ENCODE measurements at regions not wholly inside any gene's neighbourhood (a gene's known extent, or its start where the extent isn't known, plus 50 kb on each side); places are given as distances from the start of the nearest gene placed in this dataset.

- intact Hi-C loops (cut with DNase I), result no loop called here
- no peaks in the 10 kb centered on the region for H3K4me1 ChIP-seq
- no peak overlapping the region for H3K27ac ChIP-seq
- no peaks in the 10 kb centered on the region for H3K27me3 ChIP-seq
- TF ChIP-seq, protein P1, sequence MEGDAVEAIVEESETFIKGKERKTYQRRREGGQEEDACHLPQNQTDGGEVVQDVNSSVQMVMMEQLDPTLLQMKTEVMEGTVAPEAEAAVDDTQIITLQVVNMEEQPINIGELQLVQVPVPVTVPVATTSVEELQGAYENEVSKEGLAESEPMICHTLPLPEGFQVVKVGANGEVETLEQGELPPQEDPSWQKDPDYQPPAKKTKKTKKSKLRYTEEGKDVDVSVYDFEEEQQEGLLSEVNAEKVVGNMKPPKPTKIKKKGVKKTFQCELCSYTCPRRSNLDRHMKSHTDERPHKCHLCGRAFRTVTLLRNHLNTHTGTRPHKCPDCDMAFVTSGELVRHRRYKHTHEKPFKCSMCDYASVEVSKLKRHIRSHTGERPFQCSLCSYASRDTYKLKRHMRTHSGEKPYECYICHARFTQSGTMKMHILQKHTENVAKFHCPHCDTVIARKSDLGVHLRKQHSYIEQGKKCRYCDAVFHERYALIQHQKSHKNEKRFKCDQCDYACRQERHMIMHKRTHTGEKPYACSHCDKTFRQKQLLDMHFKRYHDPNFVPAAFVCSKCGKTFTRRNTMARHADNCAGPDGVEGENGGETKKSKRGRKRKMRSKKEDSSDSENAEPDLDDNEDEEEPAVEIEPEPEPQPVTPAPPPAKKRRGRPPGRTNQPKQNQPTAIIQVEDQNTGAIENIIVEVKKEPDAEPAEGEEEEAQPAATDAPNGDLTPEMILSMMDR (IDR thresholded peaks at IDR 0.05), result no peak
- TF ChIP-seq POLR2A (IDR thresholded peaks at IDR 0.05), result no peak
- H3K4me3 ChIP-seq, result no peak overlapping the region
- no peak for ATAC-seq
- H3K36me3 ChIP-seq (replicated peaks in 1 of 2; ENCODE audit: insufficient read depth in 1 of 2, low read depth in 2 of 2), result no peaks in the 10 kb centered on the region
- no peak for DNase-seq
- WGBS, 2 donors, result 68 to 76% methylated on average over 11 of the region's 11 CpGs
- H3K9me3 ChIP-seq, result no peaks in the 10 kb centered on the region
Measured at GRCh38 chr5:135713161-135713915, 121.1 kb upstream of the SLC25A48 start.

- TF ChIP-seq, protein P1 (IDR thresholded peaks at IDR 0.05), result no peak
- no peak for TF ChIP-seq POLR2A (IDR thresholded peaks at IDR 0.05)
- Histone ChIP-seq H3K9me3 (no peaks in the 10 kb centered on the region), H3K27ac (no peak overlapping the region), H3K27me3 (no peaks in the 10 kb centered on the region), H3K4me3 (no peak overlapping the region), H3K36me3 (replicated peaks in 1 of 2; ENCODE audit: insufficient read depth in 1 of 2, low read depth in 2 of 2) (no peaks in the 10 kb centered on the region), H3K4me1 (no peaks in the 10 kb centered on the region)
- ATAC-seq (no peak), DNase-seq (no peak)
- intact Hi-C loops (cut with DNase I), result no loop called here
- 55 to 62% methylated on average over 6 of the region's 6 CpGs for WGBS, 2 donors
Measured at GRCh38 chr5:135711911-135712310, 122.6 kb upstream of the SLC25A48 start.

- Histone ChIP-seq H3K36me3 (replicated peaks in 1 of 2; ENCODE audit: insufficient read depth in 1 of 2, low read depth in 2 of 2) (no peaks in the 10 kb centered on the region), H3K9me3 (no peaks in the 10 kb centered on the region), H3K4me3 (no peak overlapping the region), H3K27me3 (no peaks in the 10 kb centered on the region), H3K4me1 (peaks cover 11% of the 10 kb centered on the region), H3K27ac (no peak overlapping the region)
- 61 to 75% methylated on average over 5 of the region's 5 CpGs for WGBS, 2 donors
- ATAC-seq (no peak), DNase-seq (no peak)
- no peak for TF ChIP-seq POLR2A (IDR thresholded peaks at IDR 0.05)
- TF ChIP-seq, protein P1 (IDR thresholded peaks at IDR 0.05), result no peak
- intact Hi-C loops (cut with DNase I), result no loop called here
Measured at GRCh38 chr5:135710045-135710675, 124.3 kb upstream of the SLC25A48 start.

- intact Hi-C loops (cut with DNase I), result no loop called here
- H3K4me1 ChIP-seq, result peaks cover 18% of the 10 kb centered on the region
- H3K9me3 ChIP-seq, result no peaks in the 10 kb centered on the region
- no peak overlapping the region for H3K4me3 ChIP-seq
- H3K36me3 ChIP-seq (replicated peaks in 1 of 2; ENCODE audit: insufficient read depth in 1 of 2, low read depth in 2 of 2), result no peaks in the 10 kb centered on the region
- H3K27me3 ChIP-seq, result no peaks in the 10 kb centered on the region
- no peak overlapping the region for H3K27ac ChIP-seq
- DNase-seq, result no peak
- WGBS, 2 donors, result 75 to 76% methylated on average over 3 of the region's 3 CpGs
- no peak for TF ChIP-seq POLR2A (IDR thresholded peaks at IDR 0.05)
- ATAC-seq, result no peak
Measured at GRCh38 chr5:135709208-135709575, 125.3 kb upstream of the SLC25A48 start.

GRCh38 chr5:135708481-135709207, 125.8 kb upstream of the SLC25A48 start:
- intact Hi-C loops (cut with DNase I), result no loop called here
- Histone ChIP-seq H3K27ac (no peak overlapping the region), H3K36me3 (replicated peaks in 1 of 2; ENCODE audit: insufficient read depth in 1 of 2, low read depth in 2 of 2) (no peaks in the 10 kb centered on the region), H3K4me3 (no peak overlapping the region), H3K4me1 (peaks cover 18% of the 10 kb centered on the region), H3K9me3 (no peaks in the 10 kb centered on the region), H3K27me3 (no peaks in the 10 kb centered on the region)
- WGBS, 2 donors, result 78 to 93% methylated on average over 3 of the region's 3 CpGs
- no peak for TF ChIP-seq POLR2A (IDR thresholded peaks at IDR 0.05)
- TF ChIP-seq, protein P1 (IDR thresholded peaks at IDR 0.05), result no peak
- DNase-seq (no peak), ATAC-seq (no peak)

Data from body of pancreas (tissue), 4 donors.